ENCODE measurements at regions not wholly inside any gene's neighbourhood (a gene's known extent, or its start where the extent isn't known, plus 50 kb on each side); places are given as distances from the start of the nearest gene placed in this dataset.

DNA sequence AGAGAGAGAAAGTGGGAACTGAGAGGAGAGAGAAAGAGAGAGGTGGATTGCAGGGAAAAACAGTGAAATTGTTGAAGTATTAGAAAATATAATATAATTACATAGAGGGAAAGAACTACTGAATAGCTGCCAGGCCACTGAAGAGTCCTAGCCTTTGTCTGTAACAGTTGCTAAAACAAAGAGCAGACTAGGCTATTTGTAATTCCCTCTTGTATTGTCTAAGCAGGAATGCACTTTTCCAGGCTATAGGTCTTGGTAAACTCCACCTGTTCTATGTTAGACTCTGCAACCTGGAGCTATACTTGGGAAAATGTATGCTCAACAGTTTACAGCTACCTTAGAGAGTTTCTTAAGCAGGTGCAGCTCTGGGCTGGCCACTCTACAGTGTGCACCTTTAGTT is 1063.3 kb downstream of the ADGRL3 start:
- Histone ChIP-seq H3K9me3 (ENCODE audit: control insufficient read depth in 1 of 2, insufficient read depth in 1 of 2, low read length in 2 of 2) (no peaks in the 10 kb centered on the region), H3K36me3 (ENCODE audit: insufficient read depth, low read length) (no peaks in the 10 kb centered on the region), H3K4me1 (ENCODE audit: insufficient read depth, low read length) (no peaks in the 10 kb centered on the region), H3K4me3 (ENCODE audit: low read length) (no peak overlapping the region), H3K27me3 (ENCODE audit: control insufficient read depth in 1 of 2, insufficient read depth in 2 of 2, low read length in 2 of 2) (no peaks in the 10 kb centered on the region), H3K27ac (ENCODE audit: low read depth in 1 of 2, low read length in 2 of 2) (no peak overlapping the region)
- TF ChIP-seq, protein P1, sequence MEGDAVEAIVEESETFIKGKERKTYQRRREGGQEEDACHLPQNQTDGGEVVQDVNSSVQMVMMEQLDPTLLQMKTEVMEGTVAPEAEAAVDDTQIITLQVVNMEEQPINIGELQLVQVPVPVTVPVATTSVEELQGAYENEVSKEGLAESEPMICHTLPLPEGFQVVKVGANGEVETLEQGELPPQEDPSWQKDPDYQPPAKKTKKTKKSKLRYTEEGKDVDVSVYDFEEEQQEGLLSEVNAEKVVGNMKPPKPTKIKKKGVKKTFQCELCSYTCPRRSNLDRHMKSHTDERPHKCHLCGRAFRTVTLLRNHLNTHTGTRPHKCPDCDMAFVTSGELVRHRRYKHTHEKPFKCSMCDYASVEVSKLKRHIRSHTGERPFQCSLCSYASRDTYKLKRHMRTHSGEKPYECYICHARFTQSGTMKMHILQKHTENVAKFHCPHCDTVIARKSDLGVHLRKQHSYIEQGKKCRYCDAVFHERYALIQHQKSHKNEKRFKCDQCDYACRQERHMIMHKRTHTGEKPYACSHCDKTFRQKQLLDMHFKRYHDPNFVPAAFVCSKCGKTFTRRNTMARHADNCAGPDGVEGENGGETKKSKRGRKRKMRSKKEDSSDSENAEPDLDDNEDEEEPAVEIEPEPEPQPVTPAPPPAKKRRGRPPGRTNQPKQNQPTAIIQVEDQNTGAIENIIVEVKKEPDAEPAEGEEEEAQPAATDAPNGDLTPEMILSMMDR (IDR thresholded peaks at IDR 0.05): no peak
- Mint-ChIP-seq H3K36me3 (ENCODE audit: low read depth) (no peaks in the 10 kb centered on the region), H3K27ac (no peak overlapping the region), H3K9me3 (peaks cover 7% of the 10 kb centered on the region), H3K27me3 (no peaks in the 10 kb centered on the region), H3K4me3 (no peak overlapping the region), H3K4me1 (ENCODE audit: low read depth) (no peaks in the 10 kb centered on the region)
- CTCF ChIA-PET: no interaction called here
- POLR2A ChIA-PET: no interaction called here
- ATAC-seq (ENCODE audit: poor library complexity): no peak
- no peak for DNase-seq
- intact Hi-C loops (cut with DNase I, micrococcal nuclease): no loop called here

DNA sequence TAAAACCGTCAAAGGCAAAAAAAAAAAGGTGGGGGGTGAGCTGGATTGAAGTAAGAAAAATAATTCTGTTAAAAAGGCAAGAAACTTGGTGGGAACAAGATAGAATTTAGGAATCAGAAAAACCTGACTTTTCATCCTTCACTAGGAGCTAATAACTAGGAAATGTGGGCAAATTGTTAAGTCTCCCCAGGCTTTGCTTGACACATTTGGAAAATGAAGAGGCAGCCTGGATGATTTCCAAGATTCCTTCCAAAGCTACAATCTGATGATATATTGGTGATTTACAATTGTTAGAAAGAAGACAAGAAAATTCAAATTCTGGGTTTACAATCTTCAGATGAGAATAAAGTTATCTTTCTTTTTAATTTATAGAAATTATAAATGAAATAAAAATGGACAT is 1062.5 kb downstream of the ADGRL3 start:
- intact Hi-C loops (cut with DNase I, micrococcal nuclease): no loop called here
- no peaks in the 10 kb centered on the region for H3K36me3 ChIP-seq (ENCODE audit: insufficient read depth, low read length)
- no peak overlapping the region for H3K27ac ChIP-seq (ENCODE audit: low read depth in 1 of 2, low read length in 2 of 2)
- H3K9me3 Mint-ChIP-seq: peaks cover 7% of the 10 kb centered on the region
- H3K9me3 ChIP-seq (ENCODE audit: control insufficient read depth in 1 of 2, insufficient read depth in 1 of 2, low read length in 2 of 2): peaks cover 0 to 4% of the 10 kb centered on the region in 2 experiments
- H3K36me3 Mint-ChIP-seq (ENCODE audit: low read depth): no peaks in the 10 kb centered on the region
- H3K27me3 ChIP-seq (ENCODE audit: control insufficient read depth in 1 of 2, insufficient read depth in 2 of 2, low read length in 2 of 2): no peaks in the 10 kb centered on the region
- ChIA-PET CTCF (no interaction called here), POLR2A (no interaction called here)
- no peak for DNase-seq
- TF ChIP-seq, protein P1 (IDR thresholded peaks at IDR 0.05): no peak
- ATAC-seq (ENCODE audit: poor library complexity): no peak
- H3K4me3 ChIP-seq (ENCODE audit: low read length): no peak overlapping the region
- no peaks in the 10 kb centered on the region for H3K4me1 ChIP-seq (ENCODE audit: insufficient read depth, low read length)
- no peaks in the 10 kb centered on the region for H3K4me1 Mint-ChIP-seq (ENCODE audit: low read depth)
- no peaks in the 10 kb centered on the region for H3K27me3 Mint-ChIP-seq
- H3K4me3 Mint-ChIP-seq: no peak overlapping the region
- no peak overlapping the region for H3K27ac Mint-ChIP-seq

DNA sequence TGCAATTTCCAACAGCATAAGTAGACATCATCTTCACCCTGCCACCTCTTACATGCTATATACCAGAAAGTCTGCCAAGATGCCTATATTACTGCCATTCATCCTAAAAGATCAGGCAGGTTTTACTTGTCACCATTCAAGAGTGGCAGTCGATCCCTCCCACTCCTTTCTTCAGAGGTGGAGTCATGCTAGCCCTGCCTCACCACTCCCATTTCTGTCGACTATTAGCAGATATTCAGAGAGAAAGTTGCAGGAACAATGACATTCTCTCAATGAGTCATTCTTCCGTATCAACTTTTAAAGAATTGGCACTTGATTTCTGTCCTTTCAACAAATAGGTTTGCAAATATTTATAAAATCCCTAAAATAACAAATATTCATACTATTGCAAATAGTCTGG is 1060.1 kb downstream of the ADGRL3 start:
- Histone ChIP-seq H3K4me1 (ENCODE audit: insufficient read depth, low read length) (no peaks in the 10 kb centered on the region), H3K36me3 (ENCODE audit: insufficient read depth, low read length) (no peaks in the 10 kb centered on the region), H3K4me3 (ENCODE audit: low read length) (no peak overlapping the region), H3K27me3 (ENCODE audit: control insufficient read depth in 1 of 2, insufficient read depth in 2 of 2, low read length in 2 of 2) (no peaks in the 10 kb centered on the region), H3K9me3 (ENCODE audit: control insufficient read depth in 1 of 2, insufficient read depth in 1 of 2, low read length in 2 of 2) (peaks cover 0 to 4% of the 10 kb centered on the region in 2 experiments), H3K27ac (ENCODE audit: low read depth in 1 of 2, low read length in 2 of 2) (no peak overlapping the region)
- TF ChIP-seq, protein P1 (IDR thresholded peaks at IDR 0.05): no peak
- peaks cover 8% of the 10 kb centered on the region for H3K9me3 Mint-ChIP-seq
- ChIA-PET CTCF (no interaction called here), POLR2A (no interaction called here)
- intact Hi-C loops (cut with DNase I, micrococcal nuclease): no loop called here
- no peak overlapping the region for H3K27ac Mint-ChIP-seq
- no peaks in the 10 kb centered on the region for H3K27me3 Mint-ChIP-seq
- ATAC-seq (ENCODE audit: poor library complexity) (no peak), DNase-seq (no peak)
- H3K36me3 Mint-ChIP-seq (ENCODE audit: low read depth): no peaks in the 10 kb centered on the region
- no peak overlapping the region for H3K4me3 Mint-ChIP-seq
- H3K4me1 Mint-ChIP-seq (ENCODE audit: low read depth): no peaks in the 10 kb centered on the region

Data from CD4-positive, alpha-beta T cell (primary cell).